ENCODE measurements at regions not wholly inside any gene's neighbourhood (a gene's known extent, or its start where the extent isn't known, plus 50 kb on each side); places are given as distances from the start of the nearest gene placed in this dataset.

GRCh38 chr13:87953381-87953780 is 282.2 kb downstream of the SLITRK5 start (continued):
- TF ChIP-seq GRHL2 (CRISPR knock-in tag; IDR thresholded peaks at IDR 0.05; ENCODE audit: insufficient replicate concordance, severe bottlenecking) (no peak), E2F1 (CRISPR knock-in tag; IDR thresholded peaks at IDR 0.05) (no peak)

- no peaks in the 10 kb centered on the region for H3K9me3 Mint-ChIP-seq
- DNase-seq (ENCODE audit: low spot score) (no peak), ATAC-seq (no peak)
- H3K4me3 Mint-ChIP-seq = no peak overlapping the region
- H3K36me3 Mint-ChIP-seq = no peaks in the 10 kb centered on the region
- TF ChIP-seq STAT6 (CRISPR knock-in tag; conservative IDR thresholded peaks at IDR 0.05; ENCODE audit: low read depth) (no peak), ZNF232 (CRISPR knock-in tag; IDR thresholded peaks at IDR 0.05) (no peak), EMX1 (CRISPR knock-in tag; IDR thresholded peaks at IDR 0.05) (no peak), TEAD1 (CRISPR knock-in tag; IDR thresholded peaks at IDR 0.05) (no peak), ESRRA (CRISPR knock-in tag; IDR thresholded peaks at IDR 0.05; ENCODE audit: borderline replicate concordance) (no peak), E2F1 (CRISPR knock-in tag; IDR thresholded peaks at IDR 0.05) (no peak)
- no peaks in the 10 kb centered on the region for H3K4me1 Mint-ChIP-seq
- no peak overlapping the region for H3K27ac Mint-ChIP-seq
- ChIA-PET POLR2A (no interaction called here), CTCF (no interaction called here)
- no peaks in the 10 kb centered on the region for H3K27me3 Mint-ChIP-seq (ENCODE audit: low read depth)
Measured at GRCh38 chr13:87954091-87954490, 282.9 kb downstream of the SLITRK5 start.

- no peak overlapping the region for H3K27ac Mint-ChIP-seq
- POLR2A ChIA-PET = no interaction called here
- ATAC-seq = no peak
Measured at GRCh38 chr13:87961546-87961945, 290.4 kb downstream of the SLITRK5 start.

More at GRCh38 chr13:87961546-87961945, 290.4 kb downstream of the SLITRK5 start:
- Mint-ChIP-seq H3K4me1 (no peaks in the 10 kb centered on the region), H3K9me3 (no peaks in the 10 kb centered on the region), H3K36me3 (no peaks in the 10 kb centered on the region), H3K27me3 (ENCODE audit: low read depth) (no peaks in the 10 kb centered on the region), H3K4me3 (no peak overlapping the region)
- CTCF ChIA-PET = no interaction called here
- TF ChIP-seq ZBTB43 (CRISPR knock-in tag; IDR thresholded peaks at IDR 0.05) (no peak), NR1H2 (CRISPR knock-in tag; IDR thresholded peaks at IDR 0.05) (no peak), GABPB1 (CRISPR knock-in tag; IDR thresholded peaks at IDR 0.05) (no peak), JUN (CRISPR knock-in tag; IDR thresholded peaks at IDR 0.05) (no peak), FOXK1 (CRISPR knock-in tag; IDR thresholded peaks at IDR 0.05) (no peak), RELA (CRISPR knock-in tag; IDR thresholded peaks at IDR 0.05; ENCODE audit: borderline replicate concordance) (no peak), ZBTB21 (CRISPR knock-in tag; IDR thresholded peaks at IDR 0.05; ENCODE audit: borderline replicate concordance) (no peak), PRRX2 (CRISPR knock-in tag; IDR thresholded peaks at IDR 0.05) (no peak), ESRRA (CRISPR knock-in tag; IDR thresholded peaks at IDR 0.05; ENCODE audit: borderline replicate concordance) (no peak), TEAD4 (CRISPR knock-in tag; IDR thresholded peaks at IDR 0.05) (no peak), CBFB (CRISPR knock-in tag; IDR thresholded peaks at IDR 0.05; ENCODE audit: low read depth) (no peak), PRDM15 (CRISPR knock-in tag; IDR thresholded peaks at IDR 0.05) (no peak), ATF1 (CRISPR knock-in tag; IDR thresholded peaks at IDR 0.05) (no peak), OVOL2 (CRISPR knock-in tag; IDR thresholded peaks at IDR 0.05; ENCODE audit: borderline replicate concordance) (no peak), SMAD4 (CRISPR knock-in tag; IDR thresholded peaks at IDR 0.05) (no peak), GRHL2 (CRISPR knock-in tag; IDR thresholded peaks at IDR 0.05; ENCODE audit: insufficient replicate concordance, severe bottlenecking) (no peak), NR2C2 (CRISPR knock-in tag; IDR thresholded peaks at IDR 0.05) (no peak), SOX15 (CRISPR knock-in tag; IDR thresholded peaks at IDR 0.05) (no peak), FOXJ3 (CRISPR knock-in tag; IDR thresholded peaks at IDR 0.05; ENCODE audit: borderline replicate concordance) (no peak)
- no peak for DNase-seq (ENCODE audit: low spot score)
